ENCODE measurements at regions not wholly inside any gene's neighbourhood (a gene's known extent, or its start where the extent isn't known, plus 50 kb on each side); places are given as distances from the start of the nearest gene placed in this dataset.

DNA sequence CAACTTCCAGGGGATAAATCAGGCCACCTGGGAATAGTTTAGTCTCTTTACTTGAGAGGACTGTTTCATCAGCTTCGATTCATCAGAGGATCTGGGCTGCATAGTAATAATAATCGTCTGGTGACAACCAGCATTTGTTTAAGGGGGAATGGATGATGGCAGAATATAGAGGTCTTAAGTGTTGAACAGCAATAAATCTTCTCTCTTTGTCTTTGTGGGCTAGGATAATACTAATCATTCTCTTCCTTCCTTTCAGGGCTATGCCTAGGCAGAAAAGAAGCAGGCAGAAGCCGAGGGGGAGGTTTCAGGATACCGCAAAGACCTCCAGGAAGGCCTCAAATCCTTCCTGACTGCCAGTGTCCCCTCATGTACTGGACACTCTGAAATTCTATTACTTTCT lies 150.4 kb upstream of the GAREM1 start:
- H3K4me3 ChIP-seq = no peak overlapping the region
- H3K9ac ChIP-seq = no peak overlapping the region
- H3K4me1 ChIP-seq = no peaks in the 10 kb centered on the region
- no peaks in the 10 kb centered on the region for H4K20me1 ChIP-seq
- H3K27me3 ChIP-seq = no peaks in the 10 kb centered on the region
- H3K9me3 ChIP-seq (replicated peaks in 1 of 11) = no peaks in the 10 kb centered on the region
- no peak overlapping the region for H3K27ac ChIP-seq
- TF ChIP-seq Cebpa-rat (IDR thresholded peaks at IDR 0.05) = no peak
- no peaks in the 10 kb centered on the region for H3K36me3 ChIP-seq
- no peak overlapping the region for H3K4me2 ChIP-seq

DNA sequence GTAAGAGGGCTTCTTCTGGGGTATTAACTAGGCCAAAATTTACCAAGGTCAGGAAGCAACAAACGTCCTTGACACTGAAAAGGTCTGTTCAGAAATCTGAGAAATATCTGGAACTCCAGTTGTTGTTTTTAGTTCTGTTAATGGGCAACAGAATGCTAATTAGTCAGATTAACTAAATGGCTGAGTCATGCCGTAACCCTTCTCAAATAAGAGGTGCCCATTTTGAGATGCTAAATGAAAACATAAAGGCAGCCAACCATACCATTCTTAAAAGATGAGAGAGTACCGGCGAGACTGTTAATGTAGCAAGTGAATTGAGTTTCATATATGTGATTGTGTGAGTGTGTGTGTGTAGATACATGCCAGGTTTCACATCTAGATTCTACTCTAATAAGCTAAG lies 147.9 kb upstream of the GAREM1 start:
- H3K9ac ChIP-seq = no peak overlapping the region
- no peak overlapping the region for H3K4me3 ChIP-seq
- TF ChIP-seq Cebpa-rat (IDR thresholded peaks at IDR 0.05) = no peak
- no peaks in the 10 kb centered on the region for H4K20me1 ChIP-seq
- no peaks in the 10 kb centered on the region for H3K9me3 ChIP-seq (replicated peaks in 1 of 11)
- no peaks in the 10 kb centered on the region for H3K36me3 ChIP-seq
- no peak overlapping the region for H3K27ac ChIP-seq
- H3K4me2 ChIP-seq = no peak overlapping the region
- H3K4me1 ChIP-seq = no peaks in the 10 kb centered on the region
- no peaks in the 10 kb centered on the region for H3K27me3 ChIP-seq

DNA sequence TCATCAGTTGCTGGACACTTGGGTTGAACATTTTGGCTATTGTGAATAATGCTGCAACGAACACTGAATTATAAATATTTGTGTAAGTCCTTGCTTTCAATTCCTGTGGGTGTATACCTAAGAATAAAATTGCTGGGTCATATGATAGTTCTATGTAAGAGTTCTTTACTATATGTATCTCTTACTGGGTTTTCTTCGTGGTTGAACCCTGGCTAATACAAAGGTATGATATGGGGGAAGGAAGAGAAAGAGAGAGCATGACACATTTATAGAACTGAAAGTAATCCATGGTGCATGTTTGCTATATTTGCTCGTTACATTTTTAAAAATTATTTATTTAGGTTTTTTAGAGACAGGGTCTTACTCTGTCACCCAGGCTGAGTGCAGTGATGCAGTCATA lies 143.1 kb upstream of the GAREM1 start:
- Histone ChIP-seq H3K4me3 (no peak overlapping the region), H3K4me1 (no peaks in the 10 kb centered on the region), H3K9me3 (replicated peaks in 1 of 11) (no peaks in the 10 kb centered on the region), H4K20me1 (no peaks in the 10 kb centered on the region), H3K27ac (no peak overlapping the region), H3K4me2 (no peak overlapping the region), H3K36me3 (no peaks in the 10 kb centered on the region), H3K27me3 (no peaks in the 10 kb centered on the region), H3K9ac (no peak overlapping the region)
- no peak for TF ChIP-seq Cebpa-rat (IDR thresholded peaks at IDR 0.05)

DNA sequence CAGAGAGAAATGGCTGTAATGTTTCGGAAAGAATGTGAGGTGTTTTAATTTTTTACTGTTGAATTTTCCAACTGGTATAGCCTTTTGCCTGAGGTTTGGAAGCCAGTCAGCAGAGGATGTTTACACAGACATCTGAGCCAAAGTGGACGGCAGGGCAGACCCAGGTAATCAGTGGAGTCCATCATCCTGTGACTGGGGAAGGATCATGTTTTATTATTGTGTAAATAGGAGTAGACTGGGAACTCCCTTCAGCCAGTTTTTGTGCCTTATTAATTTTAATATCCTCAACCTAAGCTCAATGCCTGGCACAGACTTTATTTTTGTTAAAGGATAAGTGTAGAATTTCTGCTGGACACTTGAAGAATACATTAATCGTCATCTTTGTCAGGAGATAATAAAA lies 142.0 kb upstream of the GAREM1 start:
- no peaks in the 10 kb centered on the region for H3K36me3 ChIP-seq
- H3K9me3 ChIP-seq (replicated peaks in 1 of 11) = no peaks in the 10 kb centered on the region
- H3K9ac ChIP-seq = no peak overlapping the region
- H3K4me1 ChIP-seq = no peaks in the 10 kb centered on the region
- no peak for TF ChIP-seq Cebpa-rat (IDR thresholded peaks at IDR 0.05)
- no peaks in the 10 kb centered on the region for H4K20me1 ChIP-seq
- no peak overlapping the region for H3K4me2 ChIP-seq
- no peaks in the 10 kb centered on the region for H3K27me3 ChIP-seq
- H3K4me3 ChIP-seq = no peak overlapping the region
- H3K27ac ChIP-seq = no peak overlapping the region

DNA sequence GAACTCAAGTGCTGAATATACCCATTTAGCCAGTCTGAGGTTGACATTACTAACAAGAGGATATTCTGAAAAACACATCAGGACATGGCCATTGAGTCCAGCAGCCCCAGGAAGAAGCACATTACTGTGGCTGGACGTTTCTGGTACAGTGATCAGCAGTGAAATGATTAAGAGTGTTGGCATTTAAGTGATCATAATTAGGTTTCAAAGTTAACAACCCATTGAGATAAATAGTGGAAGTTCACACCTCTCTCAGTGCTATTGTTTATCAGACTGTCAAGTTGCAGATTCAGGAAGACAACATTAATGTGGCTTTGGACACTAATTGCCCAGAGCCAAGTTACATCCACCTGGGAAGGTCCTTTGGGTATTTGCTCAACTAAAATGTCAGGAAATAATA lies 139.5 kb upstream of the GAREM1 start:
- H4K20me1 ChIP-seq = no peaks in the 10 kb centered on the region
- no peak overlapping the region for H3K4me3 ChIP-seq
- no peak overlapping the region for H3K27ac ChIP-seq
- H3K36me3 ChIP-seq = no peaks in the 10 kb centered on the region
- H3K27me3 ChIP-seq = no peaks in the 10 kb centered on the region
- no peaks in the 10 kb centered on the region for H3K9me3 ChIP-seq (replicated peaks in 1 of 11)
- no peaks in the 10 kb centered on the region for H3K4me1 ChIP-seq
- TF ChIP-seq Cebpa-rat (IDR thresholded peaks at IDR 0.05) = no peak
- no peak overlapping the region for H3K9ac ChIP-seq
- H3K4me2 ChIP-seq = no peak overlapping the region

DNA sequence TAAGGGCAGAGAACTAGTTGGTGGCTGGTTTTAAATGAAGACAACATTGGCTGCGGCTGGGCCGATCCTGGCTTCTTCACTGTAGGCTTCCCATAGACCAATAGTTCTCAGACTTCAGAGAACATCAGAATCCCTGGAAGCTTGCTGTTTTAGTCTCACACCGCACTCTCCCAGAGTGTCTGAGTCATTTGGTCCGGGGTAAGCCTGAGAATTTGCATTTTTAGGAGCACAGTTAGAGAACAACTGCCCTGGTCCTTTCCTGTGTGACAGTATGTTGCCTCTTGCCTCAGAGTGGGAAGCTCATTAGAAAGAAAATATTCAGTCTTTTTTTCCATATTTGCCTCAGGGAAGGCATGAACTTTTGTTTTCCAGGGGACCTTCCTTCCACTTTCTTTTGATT lies 137.1 kb upstream of the GAREM1 start:
- Histone ChIP-seq H3K36me3 (no peaks in the 10 kb centered on the region), H3K9me3 (replicated peaks in 1 of 11) (peaks cover 0 to 3% (median 0%) of the 10 kb centered on the region in 11 experiments; a peak in 1 of 22 replicates), H3K4me3 (no peak overlapping the region), H3K9ac (no peak overlapping the region), H3K4me1 (no peaks in the 10 kb centered on the region), H3K27ac (no peak overlapping the region), H3K4me2 (no peak overlapping the region), H3K27me3 (no peaks in the 10 kb centered on the region), H4K20me1 (no peaks in the 10 kb centered on the region)
- TF ChIP-seq Cebpa-rat (IDR thresholded peaks at IDR 0.05) = no peak

DNA sequence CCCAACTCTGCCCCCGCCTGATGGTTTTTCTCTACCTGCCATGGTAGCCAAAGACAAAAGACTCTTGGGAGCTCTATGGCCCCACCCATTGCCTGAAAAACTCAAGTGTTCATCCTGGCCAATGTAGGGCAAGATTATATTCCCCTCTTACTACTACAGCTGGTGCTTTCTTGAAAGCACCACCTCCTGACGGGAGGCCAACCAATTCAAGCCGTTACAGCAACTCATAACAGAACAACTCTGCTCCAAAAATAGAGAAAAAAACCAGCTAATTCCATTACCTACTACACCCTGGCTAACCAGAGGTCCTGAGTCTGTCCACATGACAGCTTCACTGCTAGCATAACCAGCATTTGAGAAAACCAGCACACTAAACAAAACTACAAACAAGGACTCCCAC lies 127.5 kb upstream of the GAREM1 start:
- H3K27me3 ChIP-seq = no peaks in the 10 kb centered on the region
- no peak for TF ChIP-seq Cebpa-rat (IDR thresholded peaks at IDR 0.05)
- H3K9ac ChIP-seq = no peak overlapping the region

DNA sequence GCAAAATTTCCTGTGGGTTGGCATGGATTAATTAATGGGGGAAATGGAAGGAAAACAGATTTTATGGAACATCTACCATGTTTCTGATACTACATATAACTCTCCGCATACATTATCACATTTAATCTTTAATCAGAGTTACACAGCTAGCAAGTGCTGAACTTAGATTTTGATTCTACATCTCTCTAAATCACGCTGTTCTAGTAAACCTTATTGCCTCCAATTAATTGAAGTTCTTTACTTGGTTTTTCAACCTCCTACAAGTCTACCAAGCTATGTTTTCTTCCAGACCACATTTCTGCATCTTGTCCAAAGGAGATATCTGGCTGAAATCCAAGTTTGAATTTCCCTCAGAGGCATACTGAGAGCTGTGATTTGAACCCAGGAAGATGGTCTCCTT lies 125.8 kb upstream of the GAREM1 start:
- Histone ChIP-seq H3K4me3 (no peak overlapping the region), H3K9me3 (replicated peaks in 1 of 11) (peaks cover 0 to 17% (median 9%) of the 10 kb centered on the region in 11 experiments; a peak in 8 of 22 replicates), H3K4me1 (no peaks in the 10 kb centered on the region), H3K4me2 (no peak overlapping the region), H3K27me3 (no peaks in the 10 kb centered on the region), H4K20me1 (no peaks in the 10 kb centered on the region), H3K9ac (no peak overlapping the region), H3K27ac (no peak overlapping the region), H3K36me3 (no peaks in the 10 kb centered on the region)
- no peak for TF ChIP-seq Cebpa-rat (IDR thresholded peaks at IDR 0.05)

More for the DNA sequence above, 127.5 kb upstream of the GAREM1 start:
- H3K4me2 ChIP-seq = no peak overlapping the region
- H3K4me3 ChIP-seq = no peak overlapping the region
- no peaks in the 10 kb centered on the region for H3K4me1 ChIP-seq
- no peak overlapping the region for H3K27ac ChIP-seq
- no peaks in the 10 kb centered on the region for H3K36me3 ChIP-seq
- peaks cover 0 to 17% (median 9%) of the 10 kb centered on the region in 11 experiments; a peak in 8 of 22 replicates for H3K9me3 ChIP-seq (replicated peaks in 1 of 11)
- H4K20me1 ChIP-seq = no peaks in the 10 kb centered on the region

DNA sequence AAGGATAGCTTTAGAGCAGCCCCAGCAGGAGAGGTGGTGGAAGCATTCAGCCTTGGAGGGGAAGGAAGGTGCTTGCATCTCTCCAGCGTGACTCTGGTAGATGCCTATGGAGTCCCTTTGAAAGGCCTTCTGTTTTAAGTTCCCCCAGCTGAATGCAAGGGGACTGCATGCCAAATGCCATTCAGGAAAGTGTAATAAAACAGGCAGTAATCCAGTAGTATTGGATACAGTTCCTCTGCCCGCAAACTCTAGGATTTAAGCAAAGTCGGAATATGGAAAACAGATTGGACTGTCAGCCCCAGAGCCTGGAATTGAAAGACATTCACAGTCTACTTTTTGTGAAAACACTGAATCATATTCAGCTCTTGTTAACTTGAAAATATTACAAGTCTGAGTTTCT lies 125.2 kb upstream of the GAREM1 start:
- Histone ChIP-seq H3K9ac (no peak overlapping the region), H4K20me1 (no peaks in the 10 kb centered on the region), H3K36me3 (no peaks in the 10 kb centered on the region), H3K4me2 (no peak overlapping the region), H3K9me3 (replicated peaks in 1 of 11) (peaks cover 0 to 17% (median 9%) of the 10 kb centered on the region in 11 experiments; a peak in 8 of 22 replicates), H3K27ac (no peak overlapping the region), H3K27me3 (no peaks in the 10 kb centered on the region), H3K4me1 (no peaks in the 10 kb centered on the region), H3K4me3 (no peak overlapping the region)
- no peak for TF ChIP-seq Cebpa-rat (IDR thresholded peaks at IDR 0.05)

DNA sequence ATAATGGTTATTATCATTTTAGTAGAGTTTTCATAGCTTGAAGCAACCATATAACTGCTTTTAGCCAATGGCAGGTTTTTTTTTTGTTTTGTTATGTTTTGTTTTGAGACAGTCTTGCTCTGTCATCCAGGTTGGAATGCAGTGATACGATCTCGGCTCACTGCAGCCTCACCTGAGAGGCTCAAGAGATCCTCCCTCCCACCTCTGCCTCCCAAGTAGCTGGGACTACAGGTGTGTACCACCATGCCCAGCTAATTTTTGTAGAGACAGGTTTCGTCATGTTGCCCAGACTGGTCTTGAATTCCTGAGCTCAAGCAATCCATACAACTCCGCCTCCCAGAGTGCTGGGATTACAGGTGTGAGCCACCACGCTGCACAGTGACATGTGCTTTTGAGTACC lies 117.5 kb upstream of the GAREM1 start:
- Histone ChIP-seq H3K9me3 (replicated peaks in 1 of 11) (peaks cover 0 to 19% (median 12%) of the 10 kb centered on the region in 11 experiments; a peak in 15 of 22 replicates), H3K4me2 (no peak overlapping the region), H3K27me3 (no peaks in the 10 kb centered on the region), H4K20me1 (no peaks in the 10 kb centered on the region), H3K36me3 (no peaks in the 10 kb centered on the region), H3K4me3 (no peak overlapping the region), H3K27ac (no peak overlapping the region), H3K4me1 (peaks cover 0 to 29% (median 18%) of the 10 kb centered on the region in 10 experiments; a peak in 15 of 20 replicates), H3K9ac (no peak overlapping the region)
- TF ChIP-seq Cebpa-rat (IDR thresholded peaks at IDR 0.05) = no peak

Measured in BLaER1 treated with 17β-estradiol and CSF1 and Interleukin-3, amounts not matched to agents 10 nM and 100 nM (cell line).